Type B pancreatic cell (in vitro differentiated cells): ENCODE measurements at regions not wholly inside any gene's neighbourhood (a gene's known extent, or its start where the extent isn't known, plus 50 kb on each side); places are given as distances from the start of the nearest gene placed in this dataset.

ENCODE experiments used
- DNase-seq: peaks from one replicate; pipeline ENCODE4 v3.0.0; 2021; ENCODE audit warnings: mixed read lengths; ENCODE audit not compliant: unreplicated experiment; ENCODE audit errors: extremely low spot score
- H3K27ac Mint-ChIP-seq: 2 replicates; pipeline ENCODE4 v1.8.0; 2021; ENCODE audit warnings: mild to moderate bottlenecking, mixed read lengths
- H3K27me3 Mint-ChIP-seq: 2 replicates; pipeline ENCODE4 v1.8.0; 2021; ENCODE audit warnings: mixed read lengths
- H3K36me3 Mint-ChIP-seq: 2 replicates; pipeline ENCODE4 v1.8.0; 2021; ENCODE audit warnings: mixed read lengths
- H3K4me1 Mint-ChIP-seq: one replicate; pipeline ENCODE4 v1.8.0; 2021; ENCODE audit warnings: mixed read lengths; ENCODE audit not compliant: unreplicated experiment
- H3K4me3 Mint-ChIP-seq: 2 replicates; pipeline ENCODE4 v1.8.0; 2021; ENCODE audit warnings: mild to moderate bottlenecking, mixed read lengths
- H3K9me3 Mint-ChIP-seq: 2 replicates; pipeline ENCODE4 v1.8.0; 2021; ENCODE audit warnings: mixed read lengths
- TF ChIP-seq, protein P1 (sequence below): fragments of 200-600 bp; sonication (generic); conservative IDR thresholded peaks from 2 replicates; pipeline ENCODE4 v1.5.0; 2021; ENCODE audit warnings: antibody characterized with exemption, mild to moderate bottlenecking

DNA sequence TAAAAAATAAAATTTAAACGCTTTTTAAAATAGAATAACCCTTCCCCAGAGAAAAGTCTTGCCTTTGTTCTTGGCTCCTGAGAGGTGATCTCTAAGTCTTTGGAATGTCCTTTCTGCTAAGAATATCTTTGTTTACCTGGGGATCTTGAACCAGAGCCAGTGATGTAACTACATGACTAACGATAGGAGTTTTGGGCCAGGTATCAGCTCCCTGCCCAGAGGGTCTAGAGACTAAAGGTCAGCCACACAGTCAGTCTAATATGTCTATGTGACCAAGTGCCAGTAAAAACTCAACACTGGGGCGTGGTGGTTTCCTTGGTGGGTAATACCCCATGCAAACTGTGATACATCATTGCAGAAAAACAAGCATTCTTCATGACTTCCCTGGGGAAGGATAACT, 1351.9 kb upstream of the C9orf72 start:
- Mint-ChIP-seq H3K27ac (no peak overlapping the region), H3K4me1 (peaks cover 6% of the 10 kb centered on the region), H3K27me3 (peaks cover 9% of the 10 kb centered on the region), H3K4me3 (no peak overlapping the region), H3K9me3 (no peaks in the 10 kb centered on the region), H3K36me3 (no peaks in the 10 kb centered on the region)
- TF ChIP-seq, protein P1, sequence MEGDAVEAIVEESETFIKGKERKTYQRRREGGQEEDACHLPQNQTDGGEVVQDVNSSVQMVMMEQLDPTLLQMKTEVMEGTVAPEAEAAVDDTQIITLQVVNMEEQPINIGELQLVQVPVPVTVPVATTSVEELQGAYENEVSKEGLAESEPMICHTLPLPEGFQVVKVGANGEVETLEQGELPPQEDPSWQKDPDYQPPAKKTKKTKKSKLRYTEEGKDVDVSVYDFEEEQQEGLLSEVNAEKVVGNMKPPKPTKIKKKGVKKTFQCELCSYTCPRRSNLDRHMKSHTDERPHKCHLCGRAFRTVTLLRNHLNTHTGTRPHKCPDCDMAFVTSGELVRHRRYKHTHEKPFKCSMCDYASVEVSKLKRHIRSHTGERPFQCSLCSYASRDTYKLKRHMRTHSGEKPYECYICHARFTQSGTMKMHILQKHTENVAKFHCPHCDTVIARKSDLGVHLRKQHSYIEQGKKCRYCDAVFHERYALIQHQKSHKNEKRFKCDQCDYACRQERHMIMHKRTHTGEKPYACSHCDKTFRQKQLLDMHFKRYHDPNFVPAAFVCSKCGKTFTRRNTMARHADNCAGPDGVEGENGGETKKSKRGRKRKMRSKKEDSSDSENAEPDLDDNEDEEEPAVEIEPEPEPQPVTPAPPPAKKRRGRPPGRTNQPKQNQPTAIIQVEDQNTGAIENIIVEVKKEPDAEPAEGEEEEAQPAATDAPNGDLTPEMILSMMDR, result no peak
- no peak for DNase-seq

DNA sequence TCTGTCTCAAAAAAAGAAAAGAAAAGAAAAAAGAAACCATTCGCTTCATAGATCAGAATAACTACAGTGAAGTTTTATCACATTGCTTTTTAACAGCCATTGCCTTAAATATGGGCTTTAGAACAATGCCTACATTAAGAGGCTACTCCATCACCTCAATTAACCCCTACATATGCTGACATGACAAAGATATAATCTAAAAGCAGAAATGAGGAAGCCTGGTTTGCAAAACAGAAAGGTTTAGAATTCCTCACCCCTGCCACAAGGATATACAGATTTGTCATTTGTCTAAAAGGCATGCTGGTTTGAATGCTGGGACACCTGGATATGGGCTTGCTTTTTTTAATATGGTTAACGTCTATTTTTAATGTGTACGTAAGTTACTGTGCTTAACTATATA, 1353.0 kb upstream of the C9orf72 start:
- TF ChIP-seq, protein P1, result no peak
- Mint-ChIP-seq H3K36me3 (no peaks in the 10 kb centered on the region), H3K27me3 (peaks cover 9% of the 10 kb centered on the region), H3K4me1 (peaks cover 6% of the 10 kb centered on the region), H3K27ac (peak overlapping the region; percentile 52), H3K4me3 (no peak overlapping the region), H3K9me3 (no peaks in the 10 kb centered on the region)
- DNase-seq, result no peak

DNA sequence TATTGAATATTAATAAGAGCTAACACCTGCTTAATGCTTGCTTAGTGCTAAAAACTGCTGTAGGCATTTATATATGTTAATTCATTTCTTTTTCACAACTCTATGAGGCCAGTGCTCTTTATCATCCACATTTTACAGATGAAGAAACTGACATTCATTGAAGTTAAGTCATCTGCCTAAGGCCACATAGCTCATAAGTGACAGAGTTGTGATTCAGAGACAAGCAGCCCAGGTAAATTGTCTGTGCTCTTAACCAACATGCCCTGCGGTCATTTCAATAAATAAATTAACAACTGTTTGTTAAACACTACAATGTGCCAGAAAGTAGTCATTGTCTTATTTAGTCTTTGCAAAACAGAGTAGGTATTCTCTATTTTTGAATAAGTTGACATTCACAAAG, 1354.4 kb upstream of the C9orf72 start:
- Mint-ChIP-seq H3K27ac (no peak overlapping the region), H3K4me1 (peaks cover 6% of the 10 kb centered on the region), H3K9me3 (no peaks in the 10 kb centered on the region), H3K36me3 (no peaks in the 10 kb centered on the region), H3K4me3 (no peak overlapping the region), H3K27me3 (peaks cover 6% of the 10 kb centered on the region)
- no peak for DNase-seq
- TF ChIP-seq, protein P1, result no peak

DNA sequence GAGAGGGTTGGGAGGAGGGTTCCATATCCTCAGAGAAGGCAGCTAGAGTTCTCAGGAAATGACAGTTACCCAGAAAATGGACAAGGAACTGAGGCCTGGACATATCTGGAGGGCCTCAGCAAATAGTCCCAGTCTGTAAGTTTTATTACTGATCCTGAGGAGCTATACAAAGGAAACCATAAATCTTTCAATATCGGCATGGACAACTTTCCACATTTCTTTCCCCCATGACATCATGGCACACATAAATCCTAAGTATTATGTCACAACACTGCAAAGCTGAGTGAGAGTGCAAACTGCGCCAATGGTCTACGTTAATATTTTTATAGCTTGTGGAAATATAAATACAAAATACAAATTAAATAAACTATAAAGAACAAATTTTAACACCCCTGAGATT, 1356.2 kb upstream of the C9orf72 start:
- no peak overlapping the region for H3K27ac Mint-ChIP-seq
- H3K27me3 Mint-ChIP-seq, result peaks cover 2% of the 10 kb centered on the region
- peaks cover 6% of the 10 kb centered on the region for H3K4me1 Mint-ChIP-seq
- no peak overlapping the region for H3K4me3 Mint-ChIP-seq
- TF ChIP-seq, protein P1, result no peak
- no peaks in the 10 kb centered on the region for H3K36me3 Mint-ChIP-seq
- no peak for DNase-seq
- H3K9me3 Mint-ChIP-seq, result no peaks in the 10 kb centered on the region

DNA sequence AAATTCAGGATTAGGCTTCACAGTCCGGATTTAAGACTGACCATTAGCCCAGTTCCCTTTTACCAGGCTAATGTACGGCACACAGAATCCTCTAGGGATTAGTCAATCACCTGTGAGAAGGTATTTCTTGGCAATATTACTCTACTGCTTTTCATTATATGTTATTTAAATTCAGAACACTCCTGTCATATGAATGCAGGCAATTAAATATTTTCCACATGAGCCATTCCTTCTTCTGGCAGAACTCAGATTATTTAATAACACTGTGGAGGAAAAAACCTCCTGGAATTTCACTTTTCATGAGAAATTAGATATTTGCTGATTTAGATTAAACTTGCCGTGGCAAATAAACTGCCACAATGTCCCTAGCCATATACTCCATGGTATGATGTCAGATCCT, 1357.5 kb upstream of the C9orf72 start:
- Mint-ChIP-seq H3K4me1 (peaks cover 6% of the 10 kb centered on the region), H3K9me3 (no peaks in the 10 kb centered on the region), H3K27me3 (peaks cover 2% of the 10 kb centered on the region), H3K36me3 (no peaks in the 10 kb centered on the region), H3K4me3 (no peak overlapping the region), H3K27ac (no peak overlapping the region)
- DNase-seq, result no peak
- TF ChIP-seq, protein P1, result no peak

DNA sequence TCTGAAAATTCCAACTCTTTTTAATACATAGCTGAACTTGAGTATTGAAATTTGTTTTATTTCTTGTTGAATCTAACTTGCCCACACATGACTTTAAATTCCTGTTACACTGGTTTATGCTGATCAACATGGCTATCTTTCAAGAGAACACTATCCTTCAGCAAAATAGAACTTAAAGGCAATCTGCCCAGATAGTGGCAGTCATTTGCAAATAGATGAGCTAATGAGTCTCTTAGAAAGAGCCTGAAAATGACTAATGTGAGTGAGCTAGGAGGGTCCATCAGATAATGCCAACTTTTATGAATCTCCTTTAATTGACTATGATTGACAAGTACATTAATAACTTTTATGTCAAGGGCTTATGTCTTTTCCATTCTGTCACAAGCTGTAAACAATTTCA, 1360.8 kb upstream of the C9orf72 start:
- TF ChIP-seq, protein P1, result no peak
- Mint-ChIP-seq H3K4me1 (peaks cover 3% of the 10 kb centered on the region), H3K27ac (no peak overlapping the region), H3K9me3 (no peaks in the 10 kb centered on the region), H3K4me3 (no peak overlapping the region), H3K36me3 (no peaks in the 10 kb centered on the region), H3K27me3 (peaks cover 2% of the 10 kb centered on the region)
- DNase-seq, result no peak
